PC-3 (cell line): ENCODE measurements at regions not wholly inside any gene's neighbourhood (a gene's known extent, or its start where the extent isn't known, plus 50 kb on each side); places are given as distances from the start of the nearest gene placed in this dataset.

ENCODE experiments used
- ATAC-seq: fragments of 200-7000 bp; cut with Tn5 transposase; 2 replicates; pipeline ENCODE4 v1.9.1; 2020; ENCODE audit warnings: mild to moderate bottlenecking, moderate library complexity
- BruUV-seq: library from RNA; stranded (reverse); fragments of 400-500 nt; replicated peaks from 2 replicates; lab custom pipeline; 2021; lab: Mats Ljungman, UMichigan
- CTCF ChIA-PET: fragments of 300-600 bp; sonication (Branson Sonifier 250); formaldehyde crosslinking; loops from one replicate; lab custom pipeline; 2022; ENCODE audit warnings: antibody characterized with exemption; lab: Charles Lee
- POLR2A ChIA-PET: fragments of 300-600 bp; sonication (Branson Sonifier 250); formaldehyde crosslinking; loops from one replicate; lab custom pipeline; 2022; ENCODE audit warnings: antibody characterized with exemption; ENCODE audit not compliant: unreplicated experiment; lab: Charles Lee
- DNase-seq: peaks from one replicate; pipeline ENCODE4 v3.0.0-alpha.2; 2015
- H2AFZ ChIP-seq: fragments of 300-600 bp; sonication (generic); 2 replicates; pipeline ENCODE4 v1.6.0; 2016; ENCODE audit warnings: antibody characterized with exemption, low read length
- H3F3A ChIP-seq: fragments of 300-600 bp; sonication (generic); one replicate; pipeline ENCODE4 v1.6.0; 2017; ENCODE audit warnings: antibody characterized with exemption, low read length, control low read depth, mild to moderate bottlenecking; ENCODE audit not compliant: unreplicated experiment
- H3K27ac ChIP-seq: fragments of 300-600 bp; sonication (generic); 2 replicates; pipeline ENCODE4 v1.5.1; 2016; ENCODE audit warnings: mild to moderate bottlenecking, low read length
- H3K27me3 ChIP-seq: fragments of 300-600 bp; sonication (generic); 2 replicates; pipeline ENCODE4 v1.6.1; 2016; ENCODE audit warnings: low read length, mixed read lengths
- H3K36me3 ChIP-seq: fragments of 300-600 bp; sonication (generic); 2 replicates; pipeline ENCODE4 v1.6.1; 2016; ENCODE audit warnings: low read depth, mixed run types, low read length, mixed read lengths
- H3K4me1 ChIP-seq: fragments of 300-600 bp; sonication (generic); 2 replicates; pipeline ENCODE4 v1.5.1; 2016; ENCODE audit warnings: low read length; ENCODE audit not compliant: insufficient read depth
- H3K4me2 ChIP-seq: fragments of 300-600 bp; sonication (generic); 2 replicates; pipeline ENCODE4 v1.6.0; 2016; ENCODE audit warnings: low read length
- H3K4me3 ChIP-seq: fragments of 300-600 bp; sonication (generic); 2 replicates; pipeline ENCODE4 v1.5.1; 2016; ENCODE audit warnings: mild to moderate bottlenecking, low read length, mixed read lengths
- H3K79me2 ChIP-seq: fragments of 300-600 bp; sonication (generic); 2 replicates; pipeline ENCODE4 v1.6.1; 2017; ENCODE audit warnings: low read length, mixed read lengths
- H3K9ac ChIP-seq: fragments of 300-600 bp; sonication (generic); 2 replicates; pipeline ENCODE4 v1.6.0; 2016; ENCODE audit warnings: mild to moderate bottlenecking, low read length
- H3K9me2 ChIP-seq: fragments of 300-600 bp; sonication (generic); replicated peaks from 2 replicates; pipeline ENCODE4 v1.6.1; 2016; ENCODE audit warnings: mixed run types, low read length, mixed read lengths
- H3K9me3 ChIP-seq: fragments of 300-600 bp; sonication (generic); 2 replicates; pipeline ENCODE4 v1.6.1; 2016; ENCODE audit warnings: low read length, mixed read lengths
- H4K20me1 ChIP-seq: fragments of 300-600 bp; sonication (generic); 2 replicates; pipeline ENCODE4 v1.6.1; 2016; ENCODE audit warnings: low read length, mixed read lengths
- CTCF ChIP-seq: fragments of 300-600 bp; sonication (generic); conservative IDR thresholded peaks from 2 replicates; pipeline ENCODE4 v1.5.1; 2017; ENCODE audit warnings: antibody characterized with exemption, low read depth, mild to moderate bottlenecking, low read length
- EZH2 ChIP-seq: fragments of 300-600 bp; sonication (generic); IDR thresholded peaks from one replicate; pipeline ENCODE4 v1.6.1; 2017; ENCODE audit warnings: antibody characterized with exemption, mild to moderate bottlenecking, low read length; ENCODE audit not compliant: unreplicated experiment
- EZH2phosphoT487 ChIP-seq: fragments of 300-600 bp; sonication (generic); IDR thresholded peaks from 2 replicates; pipeline ENCODE4 v1.6.1; 2018; ENCODE audit warnings: mild to moderate bottlenecking, antibody characterized with exemption, low read length, borderline replicate concordance
- intact Hi-C: fragments of 100-400 bp; cut with micrococcal nuclease; formaldehyde crosslinking; loops from 2 replicates; pipeline ENCODE4 v1.9.0; 2023

GRCh38 chr10:120400601-120401000, 56.4 kb upstream of the PLPP4 start:
- no peaks in the 10 kb centered on the region for H3K27me3 ChIP-seq
- no peaks in the 10 kb centered on the region for H3K4me1 ChIP-seq
- no peaks in the 10 kb centered on the region for H3K9me3 ChIP-seq
- H3K9ac ChIP-seq, result no peak overlapping the region
- no peak overlapping the region for H2AFZ ChIP-seq
- ChIA-PET POLR2A (no interaction called here), CTCF (no interaction called here)
- intact Hi-C loops, result no loop called here
- no peaks in the 10 kb centered on the region for H3K9me2 ChIP-seq
- no peaks in the 10 kb centered on the region for H4K20me1 ChIP-seq
- no peak for ATAC-seq
- no peak for DNase-seq
- no peak overlapping the region for H3K4me3 ChIP-seq
- no peak for TF ChIP-seq EZH2phosphoT487
- no peak for TF ChIP-seq EZH2
- TF ChIP-seq CTCF, result no peak
- H3K27ac ChIP-seq, result no peak overlapping the region
- no peak overlapping the region for H3K4me2 ChIP-seq
- no peaks in the 10 kb centered on the region for H3K36me3 ChIP-seq
- H3F3A ChIP-seq, result no peaks in the 10 kb centered on the region
- no TSS peak for BruUV-seq
- H3K79me2 ChIP-seq, result no peaks in the 10 kb centered on the region

- Histone ChIP-seq H3K4me2 (no peak overlapping the region), H3K27ac (no peak overlapping the region), H3K36me3 (no peaks in the 10 kb centered on the region), H3K4me1 (no peaks in the 10 kb centered on the region), H2AFZ (no peak overlapping the region), H3K9me3 (no peaks in the 10 kb centered on the region), H4K20me1 (no peaks in the 10 kb centered on the region), H3K9ac (no peak overlapping the region), H3K9me2 (no peaks in the 10 kb centered on the region), H3K79me2 (no peaks in the 10 kb centered on the region), H3K27me3 (no peaks in the 10 kb centered on the region), H3F3A (no peaks in the 10 kb centered on the region), H3K4me3 (no peak overlapping the region)
- no TSS peak for BruUV-seq
- TF ChIP-seq EZH2phosphoT487 (no peak), CTCF (no peak), EZH2 (no peak)
- DNase-seq, result no peak
- ATAC-seq, result no peak
- intact Hi-C loops, result no loop called here
- ChIA-PET CTCF (no interaction called here), POLR2A (no interaction called here)
Observed at GRCh38 chr10:120402147-120402766, 54.8 kb upstream of the PLPP4 start.

GRCh38 chr10:120403109-120403508, 53.9 kb upstream of the PLPP4 start:
- Histone ChIP-seq H4K20me1 (no peaks in the 10 kb centered on the region), H3K9ac (no peak overlapping the region), H3K4me2 (no peak overlapping the region), H2AFZ (no peak overlapping the region), H3K9me2 (no peaks in the 10 kb centered on the region), H3K4me1 (no peaks in the 10 kb centered on the region), H3F3A (no peaks in the 10 kb centered on the region), H3K4me3 (no peak overlapping the region), H3K9me3 (no peaks in the 10 kb centered on the region), H3K27ac (no peak overlapping the region), H3K79me2 (no peaks in the 10 kb centered on the region), H3K27me3 (no peaks in the 10 kb centered on the region), H3K36me3 (no peaks in the 10 kb centered on the region)
- no TSS peak for BruUV-seq
- DNase-seq, result no peak
- intact Hi-C loops, result no loop called here
- CTCF ChIA-PET, result no interaction called here
- no peak for TF ChIP-seq EZH2
- no peak for TF ChIP-seq CTCF
- TF ChIP-seq EZH2phosphoT487, result no peak
- ATAC-seq, result no peak
- POLR2A ChIA-PET, result no interaction called here
